ENCODE measurements at regions not wholly inside any gene's neighbourhood (a gene's known extent, or its start where the extent isn't known, plus 50 kb on each side); places are given as distances from the start of the nearest gene placed in this dataset.

GRCh38 chr7:98479318-98479717 lies 78.4 kb upstream of the BAIAP2L1 start:
- TF ChIP-seq, protein P1, sequence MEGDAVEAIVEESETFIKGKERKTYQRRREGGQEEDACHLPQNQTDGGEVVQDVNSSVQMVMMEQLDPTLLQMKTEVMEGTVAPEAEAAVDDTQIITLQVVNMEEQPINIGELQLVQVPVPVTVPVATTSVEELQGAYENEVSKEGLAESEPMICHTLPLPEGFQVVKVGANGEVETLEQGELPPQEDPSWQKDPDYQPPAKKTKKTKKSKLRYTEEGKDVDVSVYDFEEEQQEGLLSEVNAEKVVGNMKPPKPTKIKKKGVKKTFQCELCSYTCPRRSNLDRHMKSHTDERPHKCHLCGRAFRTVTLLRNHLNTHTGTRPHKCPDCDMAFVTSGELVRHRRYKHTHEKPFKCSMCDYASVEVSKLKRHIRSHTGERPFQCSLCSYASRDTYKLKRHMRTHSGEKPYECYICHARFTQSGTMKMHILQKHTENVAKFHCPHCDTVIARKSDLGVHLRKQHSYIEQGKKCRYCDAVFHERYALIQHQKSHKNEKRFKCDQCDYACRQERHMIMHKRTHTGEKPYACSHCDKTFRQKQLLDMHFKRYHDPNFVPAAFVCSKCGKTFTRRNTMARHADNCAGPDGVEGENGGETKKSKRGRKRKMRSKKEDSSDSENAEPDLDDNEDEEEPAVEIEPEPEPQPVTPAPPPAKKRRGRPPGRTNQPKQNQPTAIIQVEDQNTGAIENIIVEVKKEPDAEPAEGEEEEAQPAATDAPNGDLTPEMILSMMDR (IDR thresholded peaks at IDR 0.05) = no peak
- no peak for TF ChIP-seq ZFX (IDR thresholded peaks at IDR 0.05; ENCODE audit: borderline replicate concordance)
- H3K27ac ChIP-seq = no peak overlapping the region

GRCh38 chr7:98475352-98475751 lies 74.5 kb upstream of the BAIAP2L1 start:
- no peak overlapping the region for H3K27ac ChIP-seq
- no peak for TF ChIP-seq ZFX (IDR thresholded peaks at IDR 0.05; ENCODE audit: borderline replicate concordance)
- TF ChIP-seq, protein P1 (IDR thresholded peaks at IDR 0.05) = no peak

DNA sequence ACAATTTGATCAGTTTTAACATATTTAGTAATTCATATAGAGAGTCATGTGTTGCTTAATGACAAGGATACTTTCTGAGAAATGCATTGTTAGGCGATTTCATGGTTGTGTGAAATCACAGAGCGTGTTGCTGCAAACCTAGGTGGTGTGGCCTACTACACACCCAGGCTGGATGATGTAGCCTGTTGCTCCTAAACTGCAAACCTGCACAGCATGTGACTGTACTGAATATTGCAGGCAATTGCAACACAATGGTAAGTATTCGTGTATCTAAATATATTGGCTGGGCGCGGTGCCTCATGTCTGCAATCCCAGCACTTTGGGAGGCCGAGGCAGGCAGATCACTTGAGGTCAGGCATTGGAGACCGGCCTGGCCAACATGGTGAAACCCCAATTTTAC lies 73.7 kb upstream of the BAIAP2L1 start:
- TF ChIP-seq, protein P1 (IDR thresholded peaks at IDR 0.05) = no peak
- TF ChIP-seq ZFX (IDR thresholded peaks at IDR 0.05; ENCODE audit: borderline replicate concordance) = no peak
- no peak overlapping the region for H3K27ac ChIP-seq

DNA sequence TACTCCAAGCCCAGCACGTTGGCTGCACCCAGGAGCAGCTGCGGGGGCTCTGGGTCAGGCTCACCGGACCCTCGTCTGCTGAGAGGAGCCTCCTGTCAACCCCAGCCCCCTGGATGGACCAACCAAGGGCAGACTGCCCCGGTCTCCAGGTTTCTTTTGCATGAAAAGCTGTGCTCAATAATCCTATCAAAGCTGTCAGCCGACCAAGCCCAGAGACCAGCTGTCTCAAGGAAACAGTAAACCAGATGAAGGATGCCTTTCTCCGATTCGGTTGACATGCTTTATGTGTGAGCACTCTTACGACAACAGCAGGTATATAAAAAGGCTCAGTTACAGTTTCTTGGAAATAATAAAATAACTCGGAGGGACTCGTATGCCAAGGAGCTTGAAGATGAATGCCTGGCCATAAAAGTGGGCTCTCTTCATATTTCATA lies 71.6 kb upstream of the BAIAP2L1 start:
- no peak overlapping the region for H3K27ac ChIP-seq
- TF ChIP-seq, protein P1 (IDR thresholded peaks at IDR 0.05) = no peak

DNA sequence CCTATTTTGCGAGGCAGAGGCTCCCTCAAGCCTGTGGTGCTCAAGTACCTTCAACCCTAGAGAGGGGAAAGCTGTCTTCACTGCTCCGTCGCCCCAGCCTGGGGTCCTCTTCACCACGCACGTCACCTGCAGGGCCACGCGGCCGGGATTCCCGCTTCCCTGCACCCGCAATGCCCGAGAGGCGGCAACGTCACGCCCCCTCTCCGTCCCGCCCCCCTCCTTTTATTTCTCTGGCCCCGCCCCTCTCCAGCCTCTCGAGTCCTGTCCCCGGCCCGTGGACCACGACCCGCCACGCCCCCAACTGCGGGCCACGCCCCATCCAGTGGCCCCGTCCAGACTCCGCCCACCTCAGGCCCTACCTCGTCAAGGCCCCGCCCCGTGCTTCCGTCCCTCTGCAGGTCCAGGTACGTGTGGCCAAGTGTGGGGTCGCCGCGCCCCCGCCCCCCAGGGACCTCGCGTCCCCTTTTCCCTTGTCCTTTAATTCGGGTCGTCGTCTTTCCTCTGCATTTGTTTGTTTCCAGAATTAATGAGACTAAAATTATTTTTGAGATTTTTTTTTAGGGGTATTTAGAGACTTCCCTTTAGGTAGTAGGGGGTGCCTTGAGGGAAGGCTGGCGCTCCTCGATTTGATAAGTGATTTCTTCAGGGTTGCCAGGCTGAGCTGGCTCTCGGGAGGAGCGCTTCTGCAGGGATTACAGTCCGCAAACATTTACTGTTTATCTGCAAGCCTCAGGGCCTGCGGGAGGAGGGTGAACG lies 69.8 kb upstream of the BAIAP2L1 start:
- H3K27ac ChIP-seq = no peak overlapping the region
- TF ChIP-seq, protein P1 (IDR thresholded peaks at IDR 0.05) = no peak
- no peak for TF ChIP-seq ZFX (IDR thresholded peaks at IDR 0.05; ENCODE audit: borderline replicate concordance)

GRCh38 chr7:98469088-98469487 lies 68.2 kb upstream of the BAIAP2L1 start:
- no peak overlapping the region for H3K27ac ChIP-seq
- TF ChIP-seq, protein P1 (IDR thresholded peaks at IDR 0.05) = no peak
- no peak for TF ChIP-seq ZFX (IDR thresholded peaks at IDR 0.05; ENCODE audit: borderline replicate concordance)

DNA sequence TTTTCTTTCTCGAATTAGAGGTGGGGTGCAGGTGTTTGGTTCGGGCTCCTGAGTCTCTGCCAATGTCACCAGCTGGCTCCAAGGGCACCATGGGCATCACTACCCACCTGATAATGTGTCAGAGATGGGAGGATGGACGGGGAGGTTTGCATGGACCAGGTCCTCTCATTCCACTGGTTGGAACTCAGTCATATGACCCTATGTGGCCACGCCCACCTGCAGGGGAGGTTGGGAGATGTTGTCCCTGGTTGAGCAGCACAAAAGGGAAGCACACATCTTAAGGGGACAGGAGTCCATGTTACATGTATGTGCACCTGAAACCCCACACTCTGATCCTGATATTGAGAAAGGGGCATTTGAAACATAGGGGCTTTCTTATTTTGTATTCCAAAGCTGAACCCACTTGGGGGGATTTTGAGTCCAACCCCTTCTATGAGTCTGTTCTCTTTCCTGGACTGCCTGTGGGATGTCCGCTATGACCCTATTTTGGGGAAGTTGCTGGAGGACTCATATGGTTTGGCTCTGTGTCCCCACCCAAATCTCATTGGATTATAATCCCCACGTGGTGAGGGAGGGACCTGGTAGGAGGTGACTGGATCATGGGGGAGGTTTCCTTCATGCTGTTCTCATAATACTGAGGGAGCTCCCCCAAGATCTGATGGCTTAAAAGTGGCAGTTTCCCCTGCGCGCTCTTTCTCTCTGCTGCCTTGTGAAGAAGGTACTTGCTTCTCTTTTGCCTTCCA lies 66.9 kb upstream of the BAIAP2L1 start:
- H3K27ac ChIP-seq = no peak overlapping the region
- TF ChIP-seq ZFX (IDR thresholded peaks at IDR 0.05; ENCODE audit: borderline replicate concordance) = no peak
- TF ChIP-seq, protein P1 (IDR thresholded peaks at IDR 0.05) = no peak

Measured in 22Rv1 (cell line).